IMR-90 (cell line): ENCODE measurements at regions not wholly inside any gene's neighbourhood (a gene's known extent, or its start where the extent isn't known, plus 50 kb on each side); places are given as distances from the start of the nearest gene placed in this dataset.

Experiments used
- ATAC-seq: fragments of 200-7000 bp; cut with Tn5 transposase; 2 replicates; pipeline ENCODE4 v1.9.1; 2020; ENCODE audit warnings: low read depth, mild to moderate bottlenecking, moderate library complexity
- BruUV-seq: library from RNA; stranded (reverse); fragments of 400-500 nt; replicated peaks from 2 replicates; lab custom pipeline; 2021; lab: Mats Ljungman, UMichigan
- CTCF ChIA-PET: fragments of 300-600 bp; formaldehyde crosslinking; extraction: SDS; loops from one replicate; lab custom pipeline; 2021; ENCODE audit warnings: antibody characterized with exemption; lab: Yijun Ruan, JAX
- POLR2A ChIA-PET: fragments of 300-600 bp; sonication (Branson Sonifier 250); formaldehyde crosslinking; loops from one replicate; lab custom pipeline; 2022; ENCODE audit warnings: antibody characterized with exemption; ENCODE audit not compliant: unreplicated experiment; lab: Charles Lee
- DNase-seq: peaks from one replicate; pipeline ENCODE4 v3.0.0; 2013
- H2AFZ ChIP-seq: replicated peaks from 2 replicates; pipeline ENCODE3; 2013; ENCODE audit warnings: low read length, mild to moderate bottlenecking; ENCODE audit not compliant: poor library complexity
- H2AK5ac ChIP-seq: 2 replicates; pipeline ENCODE4 v1.6.1; 2013; ENCODE audit warnings: low read depth, low read length, inconsistent platforms
- H2AK9ac ChIP-seq: replicated peaks from 2 replicates; pipeline ENCODE3; 2013; ENCODE audit warnings: mild to moderate bottlenecking, low read depth, low read length, moderate library complexity; ENCODE audit not compliant: poor library complexity
- H2BK120ac ChIP-seq: 2 replicates; pipeline ENCODE4 v1.6.1; 2013; ENCODE audit warnings: low read depth, low read length, inconsistent platforms
- H2BK15ac ChIP-seq: 3 replicates; pipeline ENCODE4 v1.6.1; 2013; ENCODE audit warnings: low read depth, low read length, inconsistent platforms
- H2BK20ac ChIP-seq: 2 replicates; pipeline ENCODE4 v1.6.1; 2013; ENCODE audit warnings: low read depth, mild to moderate bottlenecking, inconsistent platforms, low read length, moderate library complexity
- H2BK5ac ChIP-seq: 2 replicates; pipeline ENCODE4 v1.6.1; 2013; ENCODE audit warnings: mild to moderate bottlenecking, low read depth, low read length, inconsistent platforms; ENCODE audit not compliant: poor library complexity, severe bottlenecking
- H3K14ac ChIP-seq: replicated peaks from 2 replicates; pipeline ENCODE4 v1.6.1; 2013; ENCODE audit warnings: low read depth, low read length, inconsistent platforms
- H3K18ac ChIP-seq: 2 replicates; pipeline ENCODE4 v1.6.1; 2013; ENCODE audit warnings: low read depth, low read length, control low read depth
- H3K23ac ChIP-seq: 2 replicates; pipeline ENCODE4 v1.6.1; 2013; ENCODE audit warnings: low read depth, low read length, inconsistent platforms
- H3K27ac ChIP-seq: 2 replicates; pipeline ENCODE4 v1.5.1; 2013; ENCODE audit warnings: mild to moderate bottlenecking, control low read depth, low read length; ENCODE audit not compliant: insufficient read depth
- H3K27me3 ChIP-seq: 2 replicates; pipeline ENCODE4 v1.6.1; 2013; ENCODE audit warnings: low read length; ENCODE audit not compliant: control insufficient read depth, insufficient read depth
- H3K36me3 ChIP-seq: 2 replicates; pipeline ENCODE4 v1.6.1; 2013; ENCODE audit warnings: low read length, mixed read lengths; ENCODE audit not compliant: control insufficient read depth, insufficient read depth
- H3K4ac ChIP-seq: 2 replicates; pipeline ENCODE4 v1.6.1; 2013; ENCODE audit warnings: low read depth, low read length, inconsistent platforms
- H3K4me1 ChIP-seq: 2 replicates; pipeline ENCODE4 v1.6.1; 2013; ENCODE audit warnings: low read length, mixed read lengths; ENCODE audit not compliant: control insufficient read depth, insufficient read depth
- H3K4me2 ChIP-seq: 2 replicates; pipeline ENCODE4 v1.6.1; 2013; ENCODE audit warnings: low read depth, mild to moderate bottlenecking, control low read depth, low read length, moderate library complexity
- H3K4me3 ChIP-seq: 2 replicates; pipeline ENCODE4 v1.5.1; 2013; ENCODE audit warnings: low read depth, mild to moderate bottlenecking, control low read depth, low read length, moderate library complexity; ENCODE audit not compliant: insufficient read depth
- H3K56ac ChIP-seq: 2 replicates; pipeline ENCODE4 v1.6.1; 2013; ENCODE audit warnings: low read length, inconsistent platforms; ENCODE audit not compliant: insufficient read depth; ENCODE audit errors: extremely low read depth
- H3K79me1 ChIP-seq, 2 experiments: 2 replicates each; pipeline ENCODE4 v1.6.1; 2013; ENCODE audit warnings: low read length in 2 of 2, inconsistent platforms in 1 of 2, low read depth in 1 of 2
- H3K9ac ChIP-seq: 2 replicates; pipeline ENCODE4 v1.6.1; 2013; ENCODE audit warnings: low read depth, low read length, control low read depth
- H3K9me1 ChIP-seq: 2 replicates; pipeline ENCODE4 v1.6.1; 2013; ENCODE audit warnings: low read length, inconsistent platforms; ENCODE audit not compliant: insufficient read depth
- H3K9me3 ChIP-seq: 2 replicates; pipeline ENCODE4 v1.6.1; 2013; ENCODE audit warnings: low read length; ENCODE audit not compliant: control insufficient read depth, insufficient read depth
- H4K20me1 ChIP-seq: 2 replicates; pipeline ENCODE4 v1.6.1; 2013; ENCODE audit warnings: low read length, inconsistent platforms; ENCODE audit not compliant: insufficient read depth
- H4K5ac ChIP-seq: 2 replicates; pipeline ENCODE4 v1.6.1; 2013; ENCODE audit warnings: mild to moderate bottlenecking, low read depth, low read length, control low read depth
- H4K8ac ChIP-seq, 2 experiments: 2 replicates each; pipeline ENCODE4 v1.6.1; 2013; ENCODE audit warnings: low read depth in 2 of 2, low read length in 2 of 2, control low read depth in 1 of 2, inconsistent platforms in 1 of 2
- H4K91ac ChIP-seq: 2 replicates; pipeline ENCODE4 v1.6.1; 2013; ENCODE audit warnings: low read depth, low read length, inconsistent platforms; ENCODE audit not compliant: insufficient read depth
- POLR2A ChIP-seq: IDR thresholded peaks from 2 replicates; pipeline ENCODE4 v1.6.1; 2012; ENCODE audit warnings: mild to moderate bottlenecking, low read depth, low read length
- RAD21 ChIP-seq: IDR thresholded peaks from 2 replicates; pipeline ENCODE4 v1.6.1; 2012; ENCODE audit warnings: low read length, improper control_type of control experiment
- RCOR1 ChIP-seq: IDR thresholded peaks from 2 replicates; pipeline ENCODE4 v1.6.1; 2012; ENCODE audit warnings: mild to moderate bottlenecking, low read length, improper control_type of control experiment; ENCODE audit not compliant: insufficient replicate concordance
- WGBS, 2 experiments: methylation state at CpG; one replicate each; pipeline versions ENCODE4 v1.1.5 to v1.1.7; 2013; ENCODE audit warnings: missing lambda C conversion rate in 2 of 2; ENCODE audit not compliant: insufficient read length in 1 of 2; ENCODE audit errors: extremely low coverage in 2 of 2; 5-methylcytosine and 5-hydroxymethylcytosine counted together
- dilution Hi-C: fragments of 300-500 bp; cut with HindIII; formaldehyde crosslinking; loops from one replicate; pipeline ENCODE4 v1.14.3; 2018; ENCODE audit warnings: low sequenced_read_pairs; ENCODE audit not compliant: unreplicated experiment
- in situ Hi-C: fragments of 300-500 bp; cut with MboI; formaldehyde crosslinking; loops from 3 replicates; pipeline ENCODE4 v1.14.3; 2019; ENCODE audit warnings: low sequenced_read_pairs, inconsistent platforms, mixed read lengths
- intact Hi-C: fragments of 100-400 bp; cut with micrococcal nuclease; formaldehyde crosslinking; loops from 2 replicates; pipeline ENCODE4 v1.10.0; 2022

DNA sequence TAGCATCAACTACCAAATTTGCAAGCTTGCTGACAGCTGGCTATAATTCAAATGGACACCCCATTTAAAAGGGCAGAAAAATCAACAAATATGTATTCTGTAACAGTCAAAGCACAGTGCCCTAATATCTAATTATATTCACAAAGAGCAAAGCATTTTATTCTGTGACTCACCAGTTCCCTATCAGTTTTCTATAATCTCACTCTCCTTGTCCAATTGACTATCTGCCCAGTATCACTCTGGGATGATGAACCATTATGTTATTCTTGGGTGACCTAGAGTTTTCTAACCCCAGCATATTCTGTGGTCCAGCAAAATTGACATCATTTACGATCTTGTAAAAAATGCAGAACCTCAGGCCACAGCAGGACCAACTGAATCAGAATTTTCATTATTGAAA, 82.0 kb upstream of the FREM3 start:
- H2AFZ ChIP-seq, result no peak overlapping the region
- DNase-seq, result no peak
- no peak overlapping the region for H3K56ac ChIP-seq
- H2BK20ac ChIP-seq, result no peak overlapping the region
- intact Hi-C loops (no loop called here), dilution Hi-C loops (no loop called here), in situ Hi-C loops (no loop called here)
- no peak overlapping the region for H2BK120ac ChIP-seq
- no peak for TF ChIP-seq RAD21
- TF ChIP-seq RCOR1, result no peak
- TF ChIP-seq POLR2A, result no peak
- no peak overlapping the region for H3K23ac ChIP-seq
- H3K18ac ChIP-seq, result no peak overlapping the region
- CTCF ChIA-PET, result no interaction called here
- no peaks in the 10 kb centered on the region for H3K27me3 ChIP-seq
- H3K9me3 ChIP-seq, result peaks cover 2% of the 10 kb centered on the region; the same call in 1 of the 2 replicates
- no peaks in the 10 kb centered on the region for H4K20me1 ChIP-seq
- no peak overlapping the region for H3K4me2 ChIP-seq
- H2AK9ac ChIP-seq, result no peak overlapping the region
- no peak for ATAC-seq
- no peak overlapping the region for H4K5ac ChIP-seq
- no peak overlapping the region for H3K4ac ChIP-seq
- H3K27ac ChIP-seq, result no peak overlapping the region
- no peak overlapping the region for H2BK5ac ChIP-seq
- no peaks in the 10 kb centered on the region for H3K79me1 ChIP-seq
- no peak overlapping the region for H2AK5ac ChIP-seq
- H3K9me1 ChIP-seq, result no peaks in the 10 kb centered on the region
- H4K91ac ChIP-seq, result no peak overlapping the region
- no peaks in the 10 kb centered on the region for H3K4me1 ChIP-seq
- no peak overlapping the region for H2BK15ac ChIP-seq
- H4K8ac ChIP-seq, result no peak overlapping the region
- no peak overlapping the region for H3K9ac ChIP-seq
- H3K36me3 ChIP-seq, result no peaks in the 10 kb centered on the region
- H3K4me3 ChIP-seq, result no peak overlapping the region
- WGBS, 2 experiments, result no CpG with 5 or more reads among the region's 1 CpG
- BruUV-seq, result no TSS peak
- H3K14ac ChIP-seq, result no peak overlapping the region
- POLR2A ChIA-PET, result no interaction called here
